ENCODE measurements at regions not wholly inside any gene's neighbourhood (a gene's known extent, or its start where the extent isn't known, plus 50 kb on each side); places are given as distances from the start of the nearest gene placed in this dataset.

DNA sequence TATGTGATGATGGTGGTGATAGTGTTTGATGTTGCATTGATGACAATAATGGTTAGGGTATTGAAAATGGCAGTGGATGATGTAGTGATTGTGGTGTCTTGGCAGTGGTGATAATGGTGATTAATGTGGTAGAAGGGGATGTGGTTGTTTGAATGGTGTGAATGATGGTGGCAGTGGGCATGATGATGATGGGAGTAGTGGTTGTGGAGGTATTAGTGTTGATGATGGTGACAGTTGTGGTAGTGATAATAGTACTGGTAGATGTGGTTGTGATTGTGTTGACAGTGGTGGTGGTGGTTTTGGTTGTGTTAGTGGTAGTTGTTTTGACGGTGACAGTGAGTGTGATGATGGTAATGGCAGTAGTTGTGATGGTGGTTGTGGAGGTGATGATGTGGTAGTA lies 1049.0 kb downstream of the VRK1 start:
- CTCF ChIA-PET (ENCODE audit: low intra/inter-chr PET ratio, low total read pairs), result no interaction called here
- TF ChIP-seq ZNF232 (CRISPR knock-in tag; IDR thresholded peaks at IDR 0.05; ENCODE audit: borderline replicate concordance) (no peak), ERF (CRISPR knock-in tag; IDR thresholded peaks at IDR 0.05) (no peak), ZNF891 (CRISPR knock-in tag; IDR thresholded peaks at IDR 0.05) (no peak), ARHGAP35 (CRISPR knock-in tag; IDR thresholded peaks at IDR 0.05; ENCODE audit: borderline replicate concordance) (no peak), CREB1 (IDR thresholded peaks at IDR 0.05) (peak; percentile 57; the same call in 1 of the 2 replicates), CREB1 (CRISPR knock-in tag; IDR thresholded peaks at IDR 0.05) (no peak), NFIC (IDR thresholded peaks at IDR 0.05; ENCODE audit: low read length) (no peak), FOXA1 (IDR thresholded peaks at IDR 0.05) (0 out of 2 replicates have a peak, but pooled peaks have one; percentile 27), FOXA1 (CRISPR knock-in tag; IDR thresholded peaks at IDR 0.05) (no peak), RAD21 (CRISPR knock-in tag; IDR thresholded peaks at IDR 0.05) (no peak), RFX5 (IDR thresholded peaks at IDR 0.05; ENCODE audit: low read depth, low read length) (no peak), FOXP1 (IDR thresholded peaks at IDR 0.05) (peak; percentile 29; the same call in 1 of the 2 replicates), FOXP1 (CRISPR knock-in tag; IDR thresholded peaks at IDR 0.05) (no peak), KLF13 (CRISPR knock-in tag; IDR thresholded peaks at IDR 0.05) (no peak), ARNT2 (CRISPR knock-in tag; IDR thresholded peaks at IDR 0.05; ENCODE audit: low read depth) (no peak)
- TF ChIP-seq, protein P1, sequence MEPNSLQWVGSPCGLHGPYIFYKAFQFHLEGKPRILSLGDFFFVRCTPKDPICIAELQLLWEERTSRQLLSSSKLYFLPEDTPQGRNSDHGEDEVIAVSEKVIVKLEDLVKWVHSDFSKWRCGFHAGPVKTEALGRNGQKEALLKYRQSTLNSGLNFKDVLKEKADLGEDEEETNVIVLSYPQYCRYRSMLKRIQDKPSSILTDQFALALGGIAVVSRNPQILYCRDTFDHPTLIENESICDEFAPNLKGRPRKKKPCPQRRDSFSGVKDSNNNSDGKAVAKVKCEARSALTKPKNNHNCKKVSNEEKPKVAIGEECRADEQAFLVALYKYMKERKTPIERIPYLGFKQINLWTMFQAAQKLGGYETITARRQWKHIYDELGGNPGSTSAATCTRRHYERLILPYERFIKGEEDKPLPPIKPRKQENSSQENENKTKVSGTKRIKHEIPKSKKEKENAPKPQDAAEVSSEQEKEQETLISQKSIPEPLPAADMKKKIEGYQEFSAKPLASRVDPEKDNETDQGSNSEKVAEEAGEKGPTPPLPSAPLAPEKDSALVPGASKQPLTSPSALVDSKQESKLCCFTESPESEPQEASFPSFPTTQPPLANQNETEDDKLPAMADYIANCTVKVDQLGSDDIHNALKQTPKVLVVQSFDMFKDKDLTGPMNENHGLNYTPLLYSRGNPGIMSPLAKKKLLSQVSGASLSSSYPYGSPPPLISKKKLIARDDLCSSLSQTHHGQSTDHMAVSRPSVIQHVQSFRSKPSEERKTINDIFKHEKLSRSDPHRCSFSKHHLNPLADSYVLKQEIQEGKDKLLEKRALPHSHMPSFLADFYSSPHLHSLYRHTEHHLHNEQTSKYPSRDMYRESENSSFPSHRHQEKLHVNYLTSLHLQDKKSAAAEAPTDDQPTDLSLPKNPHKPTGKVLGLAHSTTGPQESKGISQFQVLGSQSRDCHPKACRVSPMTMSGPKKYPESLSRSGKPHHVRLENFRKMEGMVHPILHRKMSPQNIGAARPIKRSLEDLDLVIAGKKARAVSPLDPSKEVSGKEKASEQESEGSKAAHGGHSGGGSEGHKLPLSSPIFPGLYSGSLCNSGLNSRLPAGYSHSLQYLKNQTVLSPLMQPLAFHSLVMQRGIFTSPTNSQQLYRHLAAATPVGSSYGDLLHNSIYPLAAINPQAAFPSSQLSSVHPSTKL (CRISPR knock-in tag; IDR thresholded peaks at IDR 0.05), result no peak
- TF ChIP-seq, protein P2, sequence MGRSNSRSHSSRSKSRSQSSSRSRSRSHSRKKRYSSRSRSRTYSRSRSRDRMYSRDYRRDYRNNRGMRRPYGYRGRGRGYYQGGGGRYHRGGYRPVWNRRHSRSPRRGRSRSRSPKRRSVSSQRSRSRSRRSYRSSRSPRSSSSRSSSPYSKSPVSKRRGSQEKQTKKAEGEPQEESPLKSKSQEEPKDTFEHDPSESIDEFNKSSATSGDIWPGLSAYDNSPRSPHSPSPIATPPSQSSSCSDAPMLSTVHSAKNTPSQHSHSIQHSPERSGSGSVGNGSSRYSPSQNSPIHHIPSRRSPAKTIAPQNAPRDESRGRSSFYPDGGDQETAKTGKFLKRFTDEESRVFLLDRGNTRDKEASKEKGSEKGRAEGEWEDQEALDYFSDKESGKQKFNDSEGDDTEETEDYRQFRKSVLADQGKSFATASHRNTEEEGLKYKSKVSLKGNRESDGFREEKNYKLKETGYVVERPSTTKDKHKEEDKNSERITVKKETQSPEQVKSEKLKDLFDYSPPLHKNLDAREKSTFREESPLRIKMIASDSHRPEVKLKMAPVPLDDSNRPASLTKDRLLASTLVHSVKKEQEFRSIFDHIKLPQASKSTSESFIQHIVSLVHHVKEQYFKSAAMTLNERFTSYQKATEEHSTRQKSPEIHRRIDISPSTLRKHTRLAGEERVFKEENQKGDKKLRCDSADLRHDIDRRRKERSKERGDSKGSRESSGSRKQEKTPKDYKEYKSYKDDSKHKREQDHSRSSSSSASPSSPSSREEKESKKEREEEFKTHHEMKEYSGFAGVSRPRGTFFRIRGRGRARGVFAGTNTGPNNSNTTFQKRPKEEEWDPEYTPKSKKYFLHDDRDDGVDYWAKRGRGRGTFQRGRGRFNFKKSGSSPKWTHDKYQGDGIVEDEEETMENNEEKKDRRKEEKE (IDR thresholded peaks at IDR 0.05), result no peak
- TF ChIP-seq, protein P3, sequence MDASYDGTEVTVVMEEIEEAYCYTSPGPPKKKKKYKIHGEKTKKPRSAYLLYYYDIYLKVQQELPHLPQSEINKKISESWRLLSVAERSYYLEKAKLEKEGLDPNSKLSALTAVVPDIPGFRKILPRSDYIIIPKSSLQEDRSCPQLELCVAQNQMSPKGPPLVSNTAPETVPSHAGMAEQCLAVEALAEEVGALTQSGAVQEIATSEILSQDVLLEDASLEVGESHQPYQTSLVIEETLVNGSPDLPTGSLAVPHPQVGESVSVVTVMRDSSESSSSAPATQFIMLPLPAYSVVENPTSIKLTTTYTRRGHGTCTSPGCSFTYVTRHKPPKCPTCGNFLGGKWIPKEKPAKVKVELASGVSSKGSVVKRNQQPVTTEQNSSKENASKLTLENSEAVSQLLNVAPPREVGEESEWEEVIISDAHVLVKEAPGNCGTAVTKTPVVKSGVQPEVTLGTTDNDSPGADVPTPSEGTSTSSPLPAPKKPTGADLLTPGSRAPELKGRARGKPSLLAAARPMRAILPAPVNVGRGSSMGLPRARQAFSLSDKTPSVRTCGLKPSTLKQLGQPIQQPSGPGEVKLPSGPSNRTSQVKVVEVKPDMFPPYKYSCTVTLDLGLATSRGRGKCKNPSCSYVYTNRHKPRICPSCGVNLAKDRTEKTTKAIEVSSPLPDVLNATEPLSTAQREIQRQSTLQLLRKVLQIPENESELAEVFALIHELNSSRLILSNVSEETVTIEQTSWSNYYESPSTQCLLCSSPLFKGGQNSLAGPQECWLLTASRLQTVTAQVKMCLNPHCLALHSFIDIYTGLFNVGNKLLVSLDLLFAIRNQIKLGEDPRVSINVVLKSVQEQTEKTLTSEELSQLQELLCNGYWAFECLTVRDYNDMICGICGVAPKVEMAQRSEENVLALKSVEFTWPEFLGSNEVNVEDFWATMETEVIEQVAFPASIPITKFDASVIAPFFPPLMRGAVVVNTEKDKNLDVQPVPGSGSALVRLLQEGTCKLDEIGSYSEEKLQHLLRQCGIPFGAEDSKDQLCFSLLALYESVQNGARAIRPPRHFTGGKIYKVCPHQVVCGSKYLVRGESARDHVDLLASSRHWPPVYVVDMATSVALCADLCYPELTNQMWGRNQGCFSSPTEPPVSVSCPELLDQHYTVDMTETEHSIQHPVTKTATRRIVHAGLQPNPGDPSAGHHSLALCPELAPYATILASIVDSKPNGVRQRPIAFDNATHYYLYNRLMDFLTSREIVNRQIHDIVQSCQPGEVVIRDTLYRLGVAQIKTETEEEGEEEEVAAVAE (CRISPR knock-in tag; IDR thresholded peaks at IDR 0.05; ENCODE audit: borderline replicate concordance), result no peak

More for the DNA sequence above, 1049.0 kb downstream of the VRK1 start:
- Histone ChIP-seq H3K27ac (ENCODE audit: extremely low read length, insufficient read depth, low read length) (no peak overlapping the region), H3K4me2 (ENCODE audit: low read depth, low read length) (no peak overlapping the region), H3K9me3 (ENCODE audit: low read length) (peaks cover 33% of the 10 kb centered on the region), H2AFZ (ENCODE audit: low read length) (no peak overlapping the region), H3K27me3 (ENCODE audit: control insufficient read depth in 1 of 2, insufficient read depth in 2 of 2, low read length in 2 of 2) (no peaks in the 10 kb centered on the region), H3K9ac (ENCODE audit: insufficient read depth, low read depth, low read length) (no peak overlapping the region), H3K36me3 (replicated peaks in 1 of 2; ENCODE audit: control insufficient read depth in 1 of 2, insufficient read depth in 2 of 2, low read length in 2 of 2) (no peaks in the 10 kb centered on the region), H3K79me2 (ENCODE audit: insufficient read depth, low read length) (no peaks in the 10 kb centered on the region), H3K4me1 (ENCODE audit: insufficient read depth, low read length) (no peaks in the 10 kb centered on the region), H4K20me1 (ENCODE audit: insufficient read depth, low read length) (no peaks in the 10 kb centered on the region), H3K4me3 (replicated peaks in 1 of 3; ENCODE audit: insufficient read depth in 1 of 3, low read depth in 2 of 3, low read length in 3 of 3) (no peak overlapping the region)
- 0% methylated on average over 1 of the region's 1 CpG for WGBS (ENCODE audit: low lambda C conversion rate)
- no peak for ATAC-seq
- POLR2A ChIA-PET, result no interaction called here
- intact Hi-C loops (cut with micrococcal nuclease; ENCODE audit: unreplicated experiment) (no loop called here), in situ Hi-C loops (cut with HindIII; ENCODE audit: extremely low pct_ligation_motif_present, low pct_unique_long_range_greater_than_20kb) (no loop called here)
- no TSS peak for BruUV-seq (replicated peaks)
- no peak for DNase-seq (ENCODE audit: low spot score)
- FAIRE-seq, result no peak

Data from HepG2 (cell line).